HG02840 (cell line): ENCODE measurements at regions not wholly inside any gene's neighbourhood (a gene's known extent, or its start where the extent isn't known, plus 50 kb on each side); places are given as distances from the start of the nearest gene placed in this dataset.
"Not testable (repeated sequence)": the region's sequence is repeated elsewhere in the genome, so short reads cannot be mapped to it uniquely, and the experiment has no call there.

Source experiments
- ATAC-seq: cut with Tn5 transposase; IDR thresholded peaks from one replicate; pipeline ENCODE4 v1.9.1; 2021; ENCODE audit warnings: mild to moderate bottlenecking, moderate library complexity, moderate number of reproducible peaks; ENCODE audit not compliant: unreplicated experiment, low FRiP score

GRCh38 chr2:89246027-89246426 lies 554.6 kb downstream of the RPIA start:
- ATAC-seq, result not testable (repeated sequence)

GRCh38 chr2:89246620-89247019 lies 555.1 kb downstream of the RPIA start:
- not testable (repeated sequence) for ATAC-seq

- ATAC-seq, result not testable (repeated sequence)
Observed at GRCh38 chr2:89255013-89255412, 563.5 kb downstream of the RPIA start.

- ATAC-seq, result not testable (repeated sequence)
Observed at GRCh38 chr2:89273443-89273842, 582.0 kb downstream of the RPIA start.

- ATAC-seq, result not testable (repeated sequence)
Observed at GRCh38 chr2:89280536-89280935, 589.1 kb downstream of the RPIA start.

DNA sequence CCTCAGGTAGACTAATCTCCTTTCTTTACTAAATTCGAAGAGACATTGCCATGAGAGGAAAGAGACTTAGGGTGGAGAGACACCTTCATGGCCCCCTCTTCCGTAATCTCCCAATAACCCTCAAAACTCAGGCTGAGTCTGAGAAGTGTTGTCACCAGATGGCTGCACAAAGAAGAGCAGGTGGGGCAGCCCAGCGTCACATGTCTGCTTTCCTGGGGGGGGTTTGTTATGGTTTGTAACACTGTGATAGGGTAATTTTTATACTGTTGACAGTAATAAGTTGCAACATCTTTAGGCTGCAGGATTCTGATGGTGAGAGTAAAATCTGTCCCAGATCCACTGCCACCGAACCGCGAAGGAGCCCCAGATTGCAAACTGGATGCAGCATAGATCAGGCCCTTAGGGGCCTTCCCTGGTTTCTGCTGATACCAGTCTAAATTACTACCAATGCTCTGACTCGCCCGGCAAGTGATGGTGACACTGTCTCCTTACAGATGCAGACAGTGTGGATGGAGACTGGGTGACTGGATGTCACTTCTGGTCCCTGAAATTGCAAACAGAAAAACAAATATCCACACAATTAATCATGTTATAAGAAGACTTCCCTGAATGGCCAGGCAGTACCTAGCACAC lies 595.1 kb downstream of the RPIA start:
- not testable (repeated sequence) for ATAC-seq

GRCh38 chr2:89287084-89287483 lies 595.6 kb downstream of the RPIA start:
- ATAC-seq, result not testable (repeated sequence)

DNA sequence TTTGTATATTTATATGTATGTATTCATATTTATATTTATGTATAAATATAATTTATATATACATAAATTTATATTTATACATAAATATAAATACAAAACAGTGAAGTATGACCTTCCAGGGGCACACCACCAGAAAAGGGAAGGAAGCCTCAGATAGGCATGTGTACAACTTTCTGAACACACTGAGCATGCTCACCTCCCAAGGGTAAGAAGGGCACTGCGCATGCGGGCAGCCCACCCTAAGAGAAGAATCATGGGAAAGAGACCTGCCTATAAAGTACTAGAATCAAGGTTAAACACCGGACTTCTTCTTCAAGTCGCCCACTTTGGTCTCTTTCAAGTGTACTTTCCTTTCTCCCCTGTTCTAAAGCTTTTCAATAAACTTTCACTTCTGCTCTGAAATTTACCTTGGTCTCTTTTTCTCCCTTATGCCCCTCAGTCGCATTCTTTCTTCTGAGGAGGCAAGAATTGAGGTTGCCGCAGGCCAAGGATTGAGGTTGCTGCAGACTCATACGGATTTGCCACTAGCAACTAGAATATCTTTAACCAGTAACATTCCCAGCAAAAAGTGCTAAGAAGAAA lies 600.3 kb downstream of the RPIA start:
- ATAC-seq, result not testable (repeated sequence)

DNA sequence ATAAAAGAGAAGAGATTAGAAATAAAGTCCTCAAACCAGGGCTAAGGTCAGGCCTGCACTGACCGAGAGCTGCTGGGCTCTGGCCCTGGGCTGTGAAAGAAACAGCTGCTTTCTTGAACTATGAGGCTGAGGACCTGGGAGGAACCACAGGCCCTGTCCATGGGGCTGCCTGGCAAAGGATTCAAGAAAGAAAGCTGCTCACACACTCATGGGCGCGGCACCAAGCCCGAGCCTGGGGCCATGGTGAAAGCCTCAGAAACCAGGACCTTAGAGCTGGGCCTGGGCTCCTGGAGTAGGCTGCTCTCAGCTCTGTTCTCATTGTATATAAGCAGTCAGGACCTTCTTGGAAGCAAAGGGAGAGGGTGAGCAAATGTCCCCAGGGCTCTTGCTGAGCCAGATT lies 601.9 kb downstream of the RPIA start:
- not testable (repeated sequence) for ATAC-seq

DNA sequence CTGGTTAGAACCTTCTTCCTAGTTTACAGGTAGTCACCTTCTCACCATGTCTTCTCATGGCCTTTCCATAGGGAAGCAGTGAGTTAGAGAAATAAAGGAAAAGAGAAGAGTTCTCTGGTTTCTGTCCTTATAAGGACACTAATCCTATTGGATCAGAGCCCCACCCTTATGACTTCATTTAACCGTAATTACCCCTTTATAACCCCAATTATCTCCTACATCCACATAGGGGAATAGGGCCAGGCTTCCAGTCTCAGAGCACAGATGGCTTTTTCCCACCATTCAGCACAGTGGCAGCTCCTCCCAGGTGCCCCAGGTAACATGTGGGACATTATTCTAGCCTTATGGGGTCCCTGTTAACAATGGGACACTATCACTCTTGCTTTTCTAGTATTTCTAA lies 602.9 kb downstream of the RPIA start:
- ATAC-seq, result not testable (repeated sequence)

GRCh38 chr2:89296820-89297398 lies 605.4 kb downstream of the RPIA start:
- ATAC-seq, result not testable (repeated sequence)

- ATAC-seq, result peak; percentile 70
Observed at GRCh38 chr2:89299196-89299595, 607.7 kb downstream of the RPIA start.

DNA sequence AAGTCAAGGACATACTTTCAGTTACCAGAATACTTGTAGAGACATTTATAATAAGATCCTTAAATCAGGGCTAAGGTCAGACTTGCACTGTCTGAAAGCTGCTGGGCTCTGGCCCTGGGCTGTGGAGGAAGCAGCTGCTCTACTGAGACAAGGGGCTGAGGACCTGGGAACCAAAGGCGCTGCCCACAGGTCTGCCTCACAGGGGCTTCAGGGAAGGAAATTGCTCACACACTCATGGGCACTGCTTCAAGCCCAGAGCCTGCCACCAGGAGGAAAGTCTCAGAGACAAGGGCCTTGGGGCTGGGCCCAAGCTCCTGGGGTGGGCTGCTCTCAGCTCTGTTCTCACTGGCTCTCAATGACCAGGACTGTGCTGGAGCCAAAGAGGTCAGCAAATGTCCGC lies 614.1 kb downstream of the RPIA start:
- not testable (repeated sequence) for ATAC-seq

DNA sequence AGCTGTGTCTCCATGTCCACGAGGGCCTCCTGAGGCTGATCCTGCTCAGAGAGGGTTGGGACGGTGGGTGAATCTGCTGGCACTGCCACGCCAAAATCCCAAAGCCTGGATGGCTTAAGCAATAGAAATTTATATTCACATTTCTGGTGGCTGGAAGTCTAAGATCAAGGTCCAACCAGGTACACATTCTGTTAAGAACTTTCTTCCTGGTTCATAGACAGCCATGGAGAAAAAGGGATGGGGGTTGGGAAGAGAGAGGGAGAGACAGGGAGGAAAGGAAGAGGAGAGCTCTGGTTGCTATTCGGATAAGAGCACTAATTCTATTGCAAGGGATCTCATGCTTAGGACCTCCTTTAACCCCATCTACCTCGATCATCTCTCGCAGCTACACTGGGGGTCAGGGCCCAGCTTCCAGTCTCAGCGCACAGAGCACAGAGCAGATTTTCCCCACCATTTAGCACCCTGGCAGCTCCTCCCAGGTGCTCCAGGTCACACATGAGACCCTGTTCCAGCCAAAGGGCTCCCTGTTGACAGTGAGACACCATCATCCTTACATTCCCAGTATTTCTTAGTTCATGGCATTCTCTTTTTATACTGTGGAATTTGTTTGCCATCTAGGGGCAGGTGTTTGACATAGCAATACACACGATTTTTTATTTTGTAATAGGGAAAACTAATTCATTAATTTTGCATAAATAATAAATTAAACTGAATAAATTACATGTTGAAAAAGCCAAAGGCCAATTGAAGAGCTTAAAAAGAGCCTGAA lies 615.6 kb downstream of the RPIA start:
- ATAC-seq, result not testable (repeated sequence)

- ATAC-seq, result not testable (repeated sequence)
Observed at GRCh38 chr2:89318990-89319389, 627.5 kb downstream of the RPIA start.

GRCh38 chr2:89325894-89326293 lies 634.4 kb downstream of the RPIA start:
- not testable (repeated sequence) for ATAC-seq

DNA sequence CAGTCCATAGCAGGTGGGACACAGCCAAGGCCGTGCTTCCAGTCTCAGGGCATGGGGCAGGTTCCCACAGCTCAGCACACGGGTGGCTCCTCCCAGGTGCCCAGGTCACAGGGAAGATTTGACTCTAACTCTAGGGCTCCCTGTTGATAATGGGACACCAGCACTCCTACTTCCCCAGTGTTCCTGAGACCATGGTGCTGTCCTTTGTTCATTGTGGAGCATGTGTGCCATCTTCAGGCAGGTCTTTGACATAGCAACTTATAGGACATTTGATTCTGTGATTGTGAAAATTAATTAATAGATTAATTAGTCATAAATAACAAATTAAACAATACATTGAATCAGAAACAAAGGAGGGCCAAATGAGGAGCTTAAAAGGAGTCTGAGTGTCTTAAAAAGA lies 635.0 kb downstream of the RPIA start:
- ATAC-seq, result not testable (repeated sequence)

DNA sequence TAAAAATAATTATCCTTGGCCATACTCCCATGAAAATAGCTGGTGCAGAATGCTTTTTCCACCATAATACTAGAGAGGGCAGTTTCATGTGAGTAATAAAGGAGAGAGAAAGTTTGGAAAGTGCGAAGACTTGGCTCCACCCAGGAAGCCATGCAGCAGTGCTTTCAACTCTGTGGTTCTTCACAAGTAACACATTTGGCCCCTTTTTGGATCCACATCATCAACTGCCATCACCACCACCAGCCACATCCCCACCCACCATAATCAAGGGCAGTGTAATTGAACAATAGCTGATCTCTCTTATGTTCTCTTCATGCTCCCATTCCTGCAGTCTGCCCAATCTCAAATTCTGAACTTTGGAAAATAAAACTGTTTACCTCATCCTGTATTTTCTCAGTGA lies 637.3 kb downstream of the RPIA start:
- ATAC-seq, result not testable (repeated sequence)
